Endothelial cell of umbilical vein (primary cell): ENCODE measurements at regions not wholly inside any gene's neighbourhood (a gene's known extent, or its start where the extent isn't known, plus 50 kb on each side); places are given as distances from the start of the nearest gene placed in this dataset.

Source experiments
- BruUV-seq: library from RNA; stranded (reverse); fragments of 400-500 nt; replicated peaks from 2 replicates; lab custom pipeline; 2021; lab: Mats Ljungman, UMichigan
- CTCF ChIA-PET: fragments of 300-600, 350-600 bp; sonication (Branson Sonifier 250); formaldehyde crosslinking; loops from one replicate; lab custom pipeline; 2021; ENCODE audit warnings: antibody characterized with exemption, inconsistent platforms; lab: Charles Lee
- POLR2A ChIA-PET: fragments of 300-600, 350-600 bp; sonication (Branson Sonifier 250); formaldehyde crosslinking; loops from one replicate; lab custom pipeline; 2021; ENCODE audit warnings: antibody characterized with exemption, inconsistent platforms; lab: Charles Lee
- DNase-seq: peaks from one replicate; pipeline ENCODE4 v3.0.0-alpha.2; 2011; ENCODE audit warnings: low read depth, low spot score
- FAIRE-seq: peaks from 2 replicates; lab custom pipeline; 2011; peaks lifted over from hg19 to GRCh38; lab: Jason Lieb, UNC
- H2AFZ ChIP-seq: 2 replicates; pipeline ENCODE4 v1.6.0; 2012; ENCODE audit warnings: low read depth, low read length, control low read depth, inconsistent platforms
- H3K27ac ChIP-seq: 2 replicates; pipeline ENCODE4 v1.5.1; 2011; ENCODE audit warnings: low read depth, mild to moderate bottlenecking, control low read depth, low read length, moderate library complexity; ENCODE audit not compliant: insufficient read depth
- H3K27me3 ChIP-seq, 2 experiments: 2 replicates each; pipeline versions ENCODE4 v1.6.0 to v1.6.1; 2011; ENCODE audit warnings: low read length in 2 of 2, mixed read lengths in 1 of 2; ENCODE audit not compliant: control insufficient read depth in 2 of 2, insufficient read depth in 2 of 2
- H3K36me3 ChIP-seq, 2 experiments: 2 replicates in 1 of 2; 3 replicates in 1 of 2; pipeline ENCODE4 v1.5.1; 2011; ENCODE audit warnings: low read length in 2 of 2, mild to moderate bottlenecking in 1 of 2, moderate library complexity in 1 of 2; ENCODE audit not compliant: control insufficient read depth in 2 of 2, insufficient read depth in 2 of 2; ENCODE audit errors: extremely low read depth in 1 of 2
- H3K4me1 ChIP-seq: 3 replicates; pipeline ENCODE4 v1.5.1; 2011; ENCODE audit warnings: mild to moderate bottlenecking, low read length; ENCODE audit not compliant: control insufficient read depth, insufficient read depth; ENCODE audit errors: extremely low read depth
- H3K4me2 ChIP-seq: 2 replicates; pipeline ENCODE4 v1.6.1; 2011; ENCODE audit warnings: low read length, control low read depth, mixed read lengths; ENCODE audit not compliant: insufficient read depth
- H3K4me3 ChIP-seq, 3 experiments: fragments of 200-600 bp in 1 of 3; sonication (generic), shearing (Covaris generic) in 1 of 3; replicated peaks in 1 of 3; 2 replicates each; pipeline ENCODE4 v1.5.1; 2011 to 2016; ENCODE audit warnings: control low read depth in 3 of 3, low read length in 3 of 3, mild to moderate bottlenecking in 2 of 3, inconsistent platforms in 1 of 3, low read depth in 1 of 3, moderate library complexity in 1 of 3; ENCODE audit not compliant: insufficient read depth in 1 of 3
- H3K79me2 ChIP-seq: 2 replicates; pipeline ENCODE4 v1.6.0; 2012; ENCODE audit warnings: low read length, inconsistent platforms; ENCODE audit not compliant: control insufficient read depth, insufficient read depth
- H3K9ac ChIP-seq: replicated peaks from 2 replicates; pipeline ENCODE3; 2011; ENCODE audit warnings: low read length, control low read depth; ENCODE audit not compliant: insufficient read depth; ENCODE audit errors: extremely low read depth
- H3K9me1 ChIP-seq: replicated peaks from 3 replicates; pipeline ENCODE4 v1.6.0; 2011; ENCODE audit warnings: mild to moderate bottlenecking, low read length; ENCODE audit not compliant: control insufficient read depth, insufficient read depth; ENCODE audit errors: extremely low read depth
- H3K9me3 ChIP-seq: replicated peaks from 2 replicates; pipeline ENCODE4 v1.5.1; 2012; ENCODE audit warnings: low read length, inconsistent platforms; ENCODE audit not compliant: control insufficient read depth, insufficient read depth
- H4K20me1 ChIP-seq: replicated peaks from 2 replicates; pipeline ENCODE3; 2011; ENCODE audit warnings: mild to moderate bottlenecking, low read length; ENCODE audit not compliant: control insufficient read depth, insufficient read depth; ENCODE audit errors: extremely low read depth
- EZH2 ChIP-seq: IDR thresholded peaks from 2 replicates; pipeline ENCODE4 v1.6.1; 2012; ENCODE audit warnings: borderline replicate concordance, low read depth, mild to moderate bottlenecking, moderate library complexity, low read length, inconsistent platforms; ENCODE audit not compliant: severe bottlenecking
- FOS ChIP-seq: IDR thresholded peaks from 2 replicates; pipeline ENCODE4 v1.6.1; 2011; ENCODE audit warnings: mild to moderate bottlenecking, low read length, moderate library complexity, borderline replicate concordance; ENCODE audit not compliant: insufficient read depth
- GATA2 ChIP-seq: IDR thresholded peaks from 2 replicates; pipeline ENCODE4 v1.7.0; 2011; ENCODE audit warnings: low read depth, mild to moderate bottlenecking, moderate library complexity, mixed read lengths, low read length; ENCODE audit not compliant: insufficient read length, insufficient read depth
- JUN ChIP-seq: IDR thresholded peaks from 2 replicates; pipeline ENCODE4 v1.6.1; 2011; ENCODE audit warnings: borderline replicate concordance, low read depth; ENCODE audit not compliant: insufficient read length, insufficient read depth
- MYC ChIP-seq: IDR thresholded peaks from one replicate; pipeline ENCODE4 v1.6.1; 2011; ENCODE audit warnings: mild to moderate bottlenecking, low read depth, low read length
- POLR2A ChIP-seq: IDR thresholded peaks from 2 replicates; pipeline ENCODE4 v1.6.1; 2012; ENCODE audit warnings: low read depth, mild to moderate bottlenecking, control low read depth, low read length
- POLR2AphosphoS5 ChIP-seq: IDR thresholded peaks from 2 replicates; pipeline ENCODE4 v1.6.1; 2012; ENCODE audit warnings: low read depth, mild to moderate bottlenecking, control low read depth, low read length, moderate library complexity; ENCODE audit not compliant: insufficient read depth
- dilution Hi-C: fragments of 300-500 bp; cut with MboI; formaldehyde crosslinking; loops from one replicate; pipeline ENCODE4 v1.15.0; 2019; ENCODE audit warnings: low sequenced_read_pairs; ENCODE audit not compliant: extremely low pct_ligation_motif_present
- intact Hi-C: fragments of 100-400 bp; cut with micrococcal nuclease; formaldehyde crosslinking; loops from one replicate; pipeline ENCODE4 v1.10.0; 2022
- TF ChIP-seq, protein P1 (sequence below): IDR thresholded peaks from 2 replicates; pipeline ENCODE4 v1.6.1; 2011; ENCODE audit not compliant: insufficient read depth, insufficient read length
- TF ChIP-seq, protein P2 (sequence below), 2 donors: IDR thresholded peaks; 1 replicate in 1 of 2; 2 replicates in 1 of 2; pipeline ENCODE4 v1.5.1; 2011; ENCODE audit warnings: low read length in 2 of 2, mild to moderate bottlenecking in 2 of 2, moderate library complexity in 2 of 2, control low read depth in 1 of 2, inconsistent platforms in 1 of 2, low read depth in 1 of 2; ENCODE audit not compliant: insufficient read depth in 1 of 2; ENCODE audit errors: extremely low read depth in 1 of 2

DNA sequence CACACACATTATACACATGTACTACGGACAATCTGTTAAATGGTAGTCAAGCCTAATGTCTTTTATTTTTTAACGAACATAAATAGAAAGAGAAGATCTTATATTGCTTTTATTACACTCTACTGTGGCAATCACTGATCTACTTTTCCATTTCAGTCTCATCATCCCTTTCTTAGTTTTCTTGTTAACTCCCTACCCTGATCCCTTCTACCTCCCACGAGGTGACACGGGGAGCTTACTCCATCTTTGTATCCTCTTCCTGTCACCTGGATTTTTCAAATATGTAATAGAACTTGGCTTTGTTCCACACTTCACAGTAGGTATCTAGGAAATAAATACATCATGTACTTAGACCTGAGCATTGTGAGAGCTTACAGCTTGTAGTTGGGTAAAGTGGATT is 211.0 kb downstream of the PIK3R1 start:
- Histone ChIP-seq H3K4me1 (peaks cover 10% of the 10 kb centered on the region), H3K27ac (no peak overlapping the region), H3K9me3 (no peaks in the 10 kb centered on the region), H4K20me1 (no peaks in the 10 kb centered on the region), H3K27me3 (no peaks in the 10 kb centered on the region), H3K36me3 (no peaks in the 10 kb centered on the region), H3K9me1 (no peaks in the 10 kb centered on the region), H3K4me3 (no peak overlapping the region), H2AFZ (no peak overlapping the region), H3K9ac (no peak overlapping the region), H3K79me2 (no peaks in the 10 kb centered on the region), H3K4me2 (no peak overlapping the region)
- ChIA-PET CTCF (interaction anchor here (1.4 to 1.5 kb wide), 2 partner anchors 11 to 140 kb away, joined by 6 read pairs; no protein-coding TSS in a partner anchor), POLR2A (no interaction called here)
- intact Hi-C loops: no loop called here
- TF ChIP-seq POLR2AphosphoS5 (no peak), EZH2 (no peak), JUN (no peak), MYC (no peak), GATA2 (no peak), FOS (no peak), POLR2A (no peak)
- TF ChIP-seq, protein P1, sequence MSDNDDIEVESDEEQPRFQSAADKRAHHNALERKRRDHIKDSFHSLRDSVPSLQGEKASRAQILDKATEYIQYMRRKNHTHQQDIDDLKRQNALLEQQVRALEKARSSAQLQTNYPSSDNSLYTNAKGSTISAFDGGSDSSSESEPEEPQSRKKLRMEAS: no peak
- TF ChIP-seq, protein P2, sequence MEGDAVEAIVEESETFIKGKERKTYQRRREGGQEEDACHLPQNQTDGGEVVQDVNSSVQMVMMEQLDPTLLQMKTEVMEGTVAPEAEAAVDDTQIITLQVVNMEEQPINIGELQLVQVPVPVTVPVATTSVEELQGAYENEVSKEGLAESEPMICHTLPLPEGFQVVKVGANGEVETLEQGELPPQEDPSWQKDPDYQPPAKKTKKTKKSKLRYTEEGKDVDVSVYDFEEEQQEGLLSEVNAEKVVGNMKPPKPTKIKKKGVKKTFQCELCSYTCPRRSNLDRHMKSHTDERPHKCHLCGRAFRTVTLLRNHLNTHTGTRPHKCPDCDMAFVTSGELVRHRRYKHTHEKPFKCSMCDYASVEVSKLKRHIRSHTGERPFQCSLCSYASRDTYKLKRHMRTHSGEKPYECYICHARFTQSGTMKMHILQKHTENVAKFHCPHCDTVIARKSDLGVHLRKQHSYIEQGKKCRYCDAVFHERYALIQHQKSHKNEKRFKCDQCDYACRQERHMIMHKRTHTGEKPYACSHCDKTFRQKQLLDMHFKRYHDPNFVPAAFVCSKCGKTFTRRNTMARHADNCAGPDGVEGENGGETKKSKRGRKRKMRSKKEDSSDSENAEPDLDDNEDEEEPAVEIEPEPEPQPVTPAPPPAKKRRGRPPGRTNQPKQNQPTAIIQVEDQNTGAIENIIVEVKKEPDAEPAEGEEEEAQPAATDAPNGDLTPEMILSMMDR (IDR thresholded peaks at IDR 0.05; ENCODE audit: extremely low read depth in 1 of 2, insufficient read depth in 1 of 2, low read depth in 1 of 2, low read length in 2 of 2): no peak
- no peak for FAIRE-seq
- dilution Hi-C loops: no loop called here
- BruUV-seq: no TSS peak
- DNase-seq: no peak
